Neutrophil (primary cell): ENCODE measurements at regions not wholly inside any gene's neighbourhood (a gene's known extent, or its start where the extent isn't known, plus 50 kb on each side); places are given as distances from the start of the nearest gene placed in this dataset.
"Not testable (repeated sequence)": the region's sequence is repeated elsewhere in the genome, so short reads cannot be mapped to it uniquely, and the experiment has no call there.

Experiments used
- H3K27ac ChIP-seq: fragments of 200-600 bp; sonication (generic); 2 replicates; pipeline ENCODE4 v1.5.1; 2016; ENCODE audit warnings: mild to moderate bottlenecking, moderate library complexity
- H3K27me3 ChIP-seq: fragments of 200-600 bp; sonication (generic); 2 replicates; pipeline ENCODE4 v1.6.0; 2016; ENCODE audit warnings: mild to moderate bottlenecking
- H3K36me3 ChIP-seq: fragments of 200-600 bp; sonication (generic); 2 replicates; pipeline ENCODE4 v1.5.1; 2017
- H3K4me1 ChIP-seq, 2 experiments: fragments of 200-600 bp in 1 of 2; sonication (generic) in 1 of 2; 1 replicate in 1 of 2; 2 replicates in 1 of 2; pipeline versions ENCODE4 v1.5.1 to v1.6.1; 2013 to 2016; ENCODE audit warnings: low read depth in 1 of 2, low read length in 1 of 2, mild to moderate bottlenecking in 1 of 2, moderate library complexity in 1 of 2; ENCODE audit not compliant: control insufficient read depth in 1 of 2, insufficient read depth in 1 of 2
- H3K4me3 ChIP-seq, 2 experiments: fragments of 200-600 bp in 1 of 2; sonication (generic) in 1 of 2; 1 replicate in 1 of 2; 2 replicates in 1 of 2; pipeline ENCODE4 v1.5.1; 2013 to 2016; ENCODE audit warnings: low read depth in 1 of 2, low read length in 1 of 2, mild to moderate bottlenecking in 1 of 2, moderate library complexity in 1 of 2
- H3K9me3 ChIP-seq: fragments of 200-600 bp; sonication (generic); 2 replicates; pipeline ENCODE4 v1.5.1; 2016
- CTCF ChIP-seq: fragments of 200-600 bp; sonication (generic); IDR thresholded peaks from 2 replicates; pipeline ENCODE4 v1.5.1; 2016; ENCODE audit warnings: antibody characterized with exemption

DNA sequence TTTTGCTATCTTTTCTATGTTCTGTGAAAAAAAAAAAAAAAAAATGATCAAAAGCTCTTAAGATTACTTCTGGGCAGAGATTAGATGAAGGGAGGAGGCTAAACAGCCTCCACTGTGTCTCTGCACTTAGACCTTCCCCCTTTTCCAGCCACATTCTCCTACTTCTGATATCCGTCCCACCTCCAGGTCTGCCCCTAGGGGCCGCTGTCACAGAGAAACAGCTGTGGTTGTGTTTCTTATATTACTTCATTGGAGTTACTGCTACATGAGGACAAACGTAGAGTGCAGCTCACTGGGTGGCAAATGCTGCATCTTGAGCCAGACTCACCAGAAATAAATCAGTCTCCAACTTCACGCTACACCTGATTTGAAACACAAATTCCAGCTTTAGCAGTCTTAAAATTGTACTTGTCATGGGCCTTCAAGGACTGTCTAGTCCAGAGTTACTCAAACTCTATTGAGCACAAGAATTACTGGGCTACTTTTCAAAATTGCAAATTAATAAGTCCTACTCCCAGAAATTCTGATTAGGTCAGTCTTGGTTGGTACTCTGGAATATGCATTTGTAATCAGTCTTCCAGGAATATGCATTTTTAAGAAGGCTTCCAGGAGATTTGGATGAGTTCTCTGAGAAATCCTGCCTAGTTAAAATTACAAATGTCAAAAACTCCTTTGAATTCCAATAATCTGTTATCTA, 125.2 kb upstream of the PTBP2 start:
- H3K27ac ChIP-seq, result no peak overlapping the region
- no peaks in the 10 kb centered on the region for H3K36me3 ChIP-seq
- no peaks in the 10 kb centered on the region for H3K9me3 ChIP-seq
- H3K4me3 ChIP-seq, result no peak overlapping the region
- TF ChIP-seq CTCF, result no peak
- H3K27me3 ChIP-seq, result no peaks in the 10 kb centered on the region
- no peaks in the 10 kb centered on the region for H3K4me1 ChIP-seq

DNA sequence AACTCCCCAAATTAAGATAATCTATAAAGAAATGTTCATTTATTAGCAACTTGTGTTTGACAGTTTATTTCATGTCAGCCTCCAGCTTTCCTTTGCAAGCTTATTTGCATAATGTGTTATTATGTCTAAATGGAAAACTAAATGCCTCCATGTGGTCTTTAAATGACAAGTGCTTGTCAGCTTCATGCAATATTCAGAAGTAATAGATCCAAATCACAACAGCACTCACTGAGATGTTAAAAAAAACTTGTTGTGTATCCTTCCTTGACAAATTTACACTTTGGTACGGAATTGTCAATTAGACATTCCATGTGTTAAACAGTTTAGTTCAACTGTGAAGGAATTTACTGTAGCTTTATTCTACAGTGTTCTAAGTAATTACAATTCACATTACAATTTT, 124.4 kb upstream of the PTBP2 start:
- TF ChIP-seq CTCF, result no peak
- H3K4me3 ChIP-seq, result no peak overlapping the region
- no peaks in the 10 kb centered on the region for H3K9me3 ChIP-seq
- no peak overlapping the region for H3K27ac ChIP-seq
- H3K4me1 ChIP-seq, result no peaks in the 10 kb centered on the region
- no peaks in the 10 kb centered on the region for H3K36me3 ChIP-seq
- H3K27me3 ChIP-seq, result no peaks in the 10 kb centered on the region

DNA sequence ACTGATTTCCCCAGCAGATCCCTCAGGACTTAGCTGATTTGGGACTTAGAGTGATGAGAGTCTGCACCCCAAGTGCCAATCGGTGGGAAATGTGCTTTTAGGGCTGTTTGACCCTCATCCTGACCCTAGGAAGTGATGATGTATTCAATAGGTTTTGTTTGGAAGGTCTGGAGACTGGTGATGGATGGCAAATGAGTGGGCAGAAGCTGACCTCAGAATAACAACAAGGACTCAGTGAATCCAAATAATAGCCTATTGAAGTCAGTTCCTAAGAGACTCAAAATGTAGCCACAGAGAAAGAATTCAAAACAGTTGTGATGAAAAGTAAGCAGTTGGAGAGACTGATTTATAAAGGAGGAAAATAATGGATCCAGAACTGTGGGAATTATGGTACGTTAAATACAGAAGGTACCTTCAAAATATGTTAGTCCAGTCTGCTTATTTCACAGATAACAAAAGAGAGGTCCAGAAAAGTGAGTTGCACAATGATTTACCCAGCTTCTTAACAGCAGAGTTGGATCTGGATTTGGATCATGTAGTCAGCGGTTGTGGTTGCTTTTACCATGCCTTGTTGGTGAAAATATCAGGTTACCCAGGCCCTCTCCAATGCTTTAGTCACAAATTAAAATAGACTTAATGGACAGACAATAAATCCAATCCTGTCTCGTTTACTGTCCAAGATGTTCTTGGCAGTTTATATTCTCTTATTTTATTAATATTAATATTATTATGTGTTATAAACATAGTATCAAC, 123.0 kb upstream of the PTBP2 start:
- no peaks in the 10 kb centered on the region for H3K9me3 ChIP-seq
- TF ChIP-seq CTCF, result no peak
- no peaks in the 10 kb centered on the region for H3K27me3 ChIP-seq
- H3K4me1 ChIP-seq, result no peaks in the 10 kb centered on the region
- H3K4me3 ChIP-seq, result no peak overlapping the region
- no peak overlapping the region for H3K27ac ChIP-seq
- no peaks in the 10 kb centered on the region for H3K36me3 ChIP-seq

DNA sequence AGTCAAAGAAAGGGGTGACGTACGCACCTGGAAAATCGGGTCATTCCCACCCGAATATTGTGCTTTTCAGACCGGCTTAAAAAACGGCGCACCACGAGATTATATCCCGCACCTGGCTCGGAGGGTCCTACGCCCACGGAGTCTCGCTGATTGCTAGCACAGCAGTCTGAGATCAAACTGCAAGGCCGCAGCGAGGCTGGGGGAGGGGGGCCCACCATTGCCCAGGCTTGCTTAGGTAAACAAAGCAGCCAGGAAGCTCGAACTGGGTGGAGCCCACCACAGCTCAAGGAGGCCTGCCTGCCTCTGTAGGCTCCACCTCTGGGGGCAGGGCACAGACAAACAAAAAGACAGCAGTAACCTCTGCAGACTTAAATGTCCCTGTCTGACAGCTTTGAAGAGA, 117.0 kb upstream of the PTBP2 start:
- not testable (repeated sequence) for H3K36me3 ChIP-seq, H3K27ac ChIP-seq, H3K27me3 ChIP-seq, H3K4me1 ChIP-seq, H3K9me3 ChIP-seq, H3K4me3 ChIP-seq

DNA sequence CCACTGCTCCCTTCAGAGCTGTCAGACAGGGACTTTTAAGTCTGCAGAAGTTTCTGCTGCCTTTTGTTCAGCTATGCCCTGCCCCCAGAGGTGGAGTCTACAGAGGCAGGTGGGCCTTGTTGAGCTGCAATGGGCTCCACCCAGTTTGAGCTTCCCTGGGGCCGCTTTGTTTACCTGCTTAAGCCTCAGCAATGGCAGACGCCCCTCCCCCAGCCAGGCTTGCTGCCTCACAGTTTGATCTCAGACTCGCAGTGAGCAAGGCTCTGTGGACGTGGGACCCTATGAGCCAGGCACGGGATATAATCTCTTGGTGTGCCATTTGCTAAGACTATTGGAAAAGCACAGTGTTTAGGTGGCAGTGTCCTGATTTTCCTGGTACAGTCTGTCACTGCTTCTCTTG, 104.2 kb upstream of the PTBP2 start:
- not testable (repeated sequence) for H3K4me3 ChIP-seq, H3K27ac ChIP-seq, H3K27me3 ChIP-seq, H3K9me3 ChIP-seq, H3K4me1 ChIP-seq, H3K36me3 ChIP-seq

- H3K4me1 ChIP-seq, result no peaks in the 10 kb centered on the region
- no peaks in the 10 kb centered on the region for H3K36me3 ChIP-seq
- no peak for TF ChIP-seq CTCF
- H3K9me3 ChIP-seq, result no peaks in the 10 kb centered on the region
- H3K27ac ChIP-seq, result no peak overlapping the region
- no peaks in the 10 kb centered on the region for H3K27me3 ChIP-seq
- no peak overlapping the region for H3K4me3 ChIP-seq
Measured at GRCh38 chr1:96632045-96632664, 89.4 kb upstream of the PTBP2 start.
